NT2/D1 (cell line): ENCODE measurements at regions not wholly inside any gene's neighbourhood (a gene's known extent, or its start where the extent isn't known, plus 50 kb on each side); places are given as distances from the start of the nearest gene placed in this dataset.

Experiments used
- YY1 ChIP-seq: IDR thresholded peaks from 2 replicates; pipeline ENCODE4 v1.6.1; 2011; ENCODE audit not compliant: insufficient read length, insufficient read depth
- ZNF274 ChIP-seq: IDR thresholded peaks from 2 replicates; pipeline ENCODE4 v1.6.1; 2011; ENCODE audit warnings: mild to moderate bottlenecking, low read depth, low read length

- TF ChIP-seq ZNF274 (no peak), YY1 (no peak)
Measured at GRCh38 chr5:135240781-135241360, 158.2 kb downstream of the MACROH2A1 start.
